ENCODE measurements at regions not wholly inside any gene's neighbourhood (a gene's known extent, or its start where the extent isn't known, plus 50 kb on each side); places are given as distances from the start of the nearest gene placed in this dataset.

DNA sequence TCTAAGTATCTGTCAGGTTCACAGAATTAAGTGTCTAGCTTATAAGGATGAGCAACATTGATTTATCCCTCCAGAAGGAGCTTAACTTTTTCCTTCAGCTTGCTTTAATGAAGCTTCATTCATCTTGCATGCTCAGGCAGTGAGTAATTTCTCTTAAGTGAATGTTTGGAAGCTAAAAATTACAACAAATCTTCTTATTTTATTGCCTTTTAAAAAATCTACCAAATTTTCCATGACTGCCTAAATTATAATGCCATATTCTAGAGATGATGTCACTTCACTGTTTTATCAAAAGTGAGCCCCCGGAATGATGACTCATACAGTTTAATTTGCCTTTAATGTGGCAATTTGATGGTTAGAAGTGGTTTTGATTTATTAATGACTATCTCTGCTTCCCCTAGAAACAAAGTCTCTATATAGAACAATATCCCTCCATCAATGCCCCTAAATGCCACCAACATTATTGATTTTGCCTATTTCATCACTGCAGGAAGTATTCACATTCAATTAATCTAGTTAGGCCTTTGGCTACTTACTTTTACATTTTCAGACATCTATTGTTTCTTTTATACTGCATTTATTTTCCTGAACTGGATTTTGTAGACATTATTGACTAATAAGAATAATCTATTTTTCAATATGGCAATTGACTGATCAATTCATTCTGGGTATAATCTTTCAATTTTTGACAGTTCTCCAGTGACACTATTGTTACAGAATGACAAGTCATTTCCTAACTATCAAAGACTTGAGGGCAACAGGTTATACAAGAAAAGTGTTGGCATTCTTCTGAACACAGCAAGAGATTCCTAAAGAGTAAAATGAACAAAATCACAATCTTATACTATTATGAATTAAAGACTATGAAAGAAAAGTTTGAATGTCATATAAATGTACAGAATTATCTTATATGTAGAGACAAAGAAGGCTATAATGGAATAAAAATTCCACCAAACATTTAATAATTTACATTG, 139.3 kb upstream of the ODAD2 start:
- H3K4me1 ChIP-seq: no peaks in the 10 kb centered on the region
- no peaks in the 10 kb centered on the region for H3K36me3 ChIP-seq
- H3K4me3 ChIP-seq: no peak overlapping the region
- DNase-seq: no peak
- H3K27ac ChIP-seq: peak overlapping the region in 2 of 4 donors; percentile 4 to 12
- WGBS, 2 donors: 78 to 91% methylated on average over 1 of the region's 1 CpG
- peaks cover 0 to 8% (median 2%) of the 10 kb centered on the region in 4 donors for H3K9me3 ChIP-seq
- intact Hi-C loops (cut with DNase I): no loop called here
- TF ChIP-seq EP300 (IDR thresholded peaks at IDR 0.05) (no peak), POLR2A (IDR thresholded peaks at IDR 0.05) (no peak), POLR2AphosphoS5 (IDR thresholded peaks at IDR 0.05) (no peak)
- TF ChIP-seq, protein P1, sequence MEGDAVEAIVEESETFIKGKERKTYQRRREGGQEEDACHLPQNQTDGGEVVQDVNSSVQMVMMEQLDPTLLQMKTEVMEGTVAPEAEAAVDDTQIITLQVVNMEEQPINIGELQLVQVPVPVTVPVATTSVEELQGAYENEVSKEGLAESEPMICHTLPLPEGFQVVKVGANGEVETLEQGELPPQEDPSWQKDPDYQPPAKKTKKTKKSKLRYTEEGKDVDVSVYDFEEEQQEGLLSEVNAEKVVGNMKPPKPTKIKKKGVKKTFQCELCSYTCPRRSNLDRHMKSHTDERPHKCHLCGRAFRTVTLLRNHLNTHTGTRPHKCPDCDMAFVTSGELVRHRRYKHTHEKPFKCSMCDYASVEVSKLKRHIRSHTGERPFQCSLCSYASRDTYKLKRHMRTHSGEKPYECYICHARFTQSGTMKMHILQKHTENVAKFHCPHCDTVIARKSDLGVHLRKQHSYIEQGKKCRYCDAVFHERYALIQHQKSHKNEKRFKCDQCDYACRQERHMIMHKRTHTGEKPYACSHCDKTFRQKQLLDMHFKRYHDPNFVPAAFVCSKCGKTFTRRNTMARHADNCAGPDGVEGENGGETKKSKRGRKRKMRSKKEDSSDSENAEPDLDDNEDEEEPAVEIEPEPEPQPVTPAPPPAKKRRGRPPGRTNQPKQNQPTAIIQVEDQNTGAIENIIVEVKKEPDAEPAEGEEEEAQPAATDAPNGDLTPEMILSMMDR (IDR thresholded peaks at IDR 0.05): no peak
- no peaks in the 10 kb centered on the region for H3K27me3 ChIP-seq

DNA sequence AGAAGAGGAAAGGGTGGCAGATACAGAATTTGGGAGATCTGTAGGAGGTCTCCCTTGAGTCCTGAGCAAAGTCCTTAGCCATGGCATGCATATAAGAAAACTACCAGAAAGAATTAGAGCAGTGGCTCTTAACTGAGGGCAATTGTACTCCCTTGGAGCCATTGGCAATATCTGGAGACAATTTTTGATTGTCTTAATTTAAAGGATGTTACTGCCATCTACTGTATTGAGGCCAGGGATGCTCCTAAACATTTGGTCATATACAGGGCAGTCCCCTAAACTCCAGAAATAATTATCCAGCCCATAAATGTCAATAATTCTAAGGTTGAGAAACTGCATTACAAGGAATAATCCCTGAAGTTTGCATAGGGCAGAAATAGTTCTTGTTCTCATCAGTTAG, 136.4 kb upstream of the ODAD2 start:
- no peak for DNase-seq
- no peaks in the 10 kb centered on the region for H3K27me3 ChIP-seq
- H3K27ac ChIP-seq: no peak overlapping the region
- peaks cover 0 to 8% (median 2%) of the 10 kb centered on the region in 4 donors for H3K9me3 ChIP-seq
- no peak for TF ChIP-seq POLR2AphosphoS5 (IDR thresholded peaks at IDR 0.05)
- TF ChIP-seq POLR2A (IDR thresholded peaks at IDR 0.05): no peak
- TF ChIP-seq, protein P1 (IDR thresholded peaks at IDR 0.05): no peak
- TF ChIP-seq EP300 (IDR thresholded peaks at IDR 0.05): no peak
- intact Hi-C loops (cut with DNase I): no loop called here
- no peak overlapping the region for H3K4me3 ChIP-seq
- H3K4me1 ChIP-seq: no peaks in the 10 kb centered on the region
- no peaks in the 10 kb centered on the region for H3K36me3 ChIP-seq

DNA sequence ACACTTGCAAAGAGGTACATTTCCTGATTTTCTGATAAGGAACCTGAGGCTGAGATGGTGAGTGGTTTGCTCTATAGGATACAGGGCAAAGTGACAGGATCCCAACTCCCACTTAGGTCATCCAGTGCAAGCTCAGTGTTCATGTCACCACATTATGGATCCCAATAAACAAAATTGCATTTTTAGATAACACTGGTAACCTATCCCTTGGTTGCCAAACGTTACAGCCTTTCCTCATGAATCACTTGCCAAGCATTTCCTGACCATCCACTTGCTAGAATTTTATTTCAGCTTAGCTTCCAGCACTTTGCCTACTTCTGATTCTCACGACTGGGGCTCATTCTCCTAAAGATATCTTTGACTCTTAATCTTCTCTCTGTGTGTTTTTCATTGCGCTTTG, 131.4 kb upstream of the ODAD2 start:
- intact Hi-C loops (cut with DNase I): no loop called here
- WGBS, 2 donors: 69 to 78% methylated on average over 3 of the region's 3 CpGs
- no peak for TF ChIP-seq EP300 (IDR thresholded peaks at IDR 0.05)
- TF ChIP-seq, protein P1 (IDR thresholded peaks at IDR 0.05): no peak
- no peak for TF ChIP-seq POLR2AphosphoS5 (IDR thresholded peaks at IDR 0.05)
- TF ChIP-seq POLR2A (IDR thresholded peaks at IDR 0.05): no peak
- no peaks in the 10 kb centered on the region for H3K36me3 ChIP-seq
- no peak overlapping the region for H3K4me3 ChIP-seq
- no peak for DNase-seq
- no peaks in the 10 kb centered on the region for H3K27me3 ChIP-seq
- no peaks in the 10 kb centered on the region for H3K9me3 ChIP-seq
- no peak overlapping the region for H3K27ac ChIP-seq
- H3K4me1 ChIP-seq: peaks cover 0 to 9% (median 8%) of the 10 kb centered on the region in 4 donors

DNA sequence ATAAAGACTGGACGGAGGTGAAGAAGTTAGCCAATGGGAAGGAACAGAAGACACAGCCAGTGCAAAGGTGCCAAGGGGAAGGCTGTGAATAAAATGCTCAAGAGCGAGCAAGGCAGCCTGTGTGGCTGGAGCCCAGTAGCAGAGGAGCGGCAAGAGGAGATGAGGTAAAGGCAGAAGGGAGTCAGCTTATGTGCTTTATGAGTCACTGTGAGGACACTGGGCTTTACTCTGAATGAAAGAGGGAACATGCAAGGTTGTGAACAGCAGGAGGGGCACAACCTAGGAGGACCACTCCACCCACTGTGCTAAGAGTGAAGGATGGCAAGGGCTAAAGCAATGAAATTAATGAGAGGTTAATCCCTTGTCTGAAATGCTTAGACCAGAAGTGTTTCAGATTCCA, 129.0 kb upstream of the ODAD2 start:
- WGBS, 2 donors: 94 to 95% methylated on average over 3 of the region's 3 CpGs
- TF ChIP-seq, protein P1 (IDR thresholded peaks at IDR 0.05): no peak
- TF ChIP-seq POLR2A (IDR thresholded peaks at IDR 0.05): no peak
- no peak for TF ChIP-seq POLR2AphosphoS5 (IDR thresholded peaks at IDR 0.05)
- no peak for TF ChIP-seq EP300 (IDR thresholded peaks at IDR 0.05)
- intact Hi-C loops (cut with DNase I): no loop called here

More for the DNA sequence above, 129.0 kb upstream of the ODAD2 start:
- no peak overlapping the region for H3K4me3 ChIP-seq
- peaks cover 0 to 14% (median 12%) of the 10 kb centered on the region in 4 donors for H3K4me1 ChIP-seq
- no peaks in the 10 kb centered on the region for H3K9me3 ChIP-seq
- H3K27ac ChIP-seq: no peak overlapping the region
- H3K27me3 ChIP-seq: no peaks in the 10 kb centered on the region
- peaks cover 0 to 5% (median 0%) of the 10 kb centered on the region in 4 donors for H3K36me3 ChIP-seq
- no peak for DNase-seq
